IMR-90 (cell line): ENCODE measurements at regions not wholly inside any gene's neighbourhood (a gene's known extent, or its start where the extent isn't known, plus 50 kb on each side); places are given as distances from the start of the nearest gene placed in this dataset.

Source experiments
- BHLHE40 ChIP-seq: fragments of 150-350 bp; IDR thresholded peaks from 2 replicates; pipeline ENCODE4 v1.6.1; 2016; ENCODE audit warnings: mild to moderate bottlenecking, low read depth, low read length
- CEBPB ChIP-seq: IDR thresholded peaks from 2 replicates; pipeline ENCODE4 v1.6.1; 2012; ENCODE audit warnings: low read depth, low read length, improper control_type of control experiment
- CHD1 ChIP-seq: IDR thresholded peaks from 2 replicates; pipeline ENCODE4 v1.6.1; 2012; ENCODE audit warnings: low read depth, low read length, improper control_type of control experiment
- CTCF ChIP-seq: conservative IDR thresholded peaks from 2 replicates; pipeline ENCODE4 v1.5.1; 2012; ENCODE audit warnings: mild to moderate bottlenecking, low read depth, low read length, improper control_type of control experiment
- ELK1 ChIP-seq: fragments of 150-350 bp; IDR thresholded peaks from 2 replicates; pipeline ENCODE4 v1.6.1; 2016; ENCODE audit warnings: low read depth, mild to moderate bottlenecking, low read length, moderate library complexity, borderline replicate concordance
- MAFK ChIP-seq: IDR thresholded peaks from 2 replicates; pipeline ENCODE4 v1.6.1; 2012; ENCODE audit warnings: low read depth, low read length, improper control_type of control experiment
- MAZ ChIP-seq: IDR thresholded peaks from 2 replicates; pipeline ENCODE4 v1.6.1; 2012; ENCODE audit warnings: low read depth, mild to moderate bottlenecking, low read length, improper control_type of control experiment, moderate library complexity, borderline replicate concordance
- MXI1 ChIP-seq: IDR thresholded peaks from 2 replicates; pipeline ENCODE4 v1.6.1; 2012; ENCODE audit warnings: low read depth, mild to moderate bottlenecking, low read length, moderate library complexity, borderline replicate concordance
- NFE2L2 ChIP-seq: fragments of 150-350 bp; IDR thresholded peaks from 2 replicates; pipeline ENCODE4 v1.6.1; 2016; ENCODE audit warnings: low read depth, mild to moderate bottlenecking, low read length
- POLR2A ChIP-seq: IDR thresholded peaks from 2 replicates; pipeline ENCODE4 v1.6.1; 2012; ENCODE audit warnings: mild to moderate bottlenecking, low read depth, low read length
- RAD21 ChIP-seq: IDR thresholded peaks from 2 replicates; pipeline ENCODE4 v1.6.1; 2012; ENCODE audit warnings: low read length, improper control_type of control experiment
- RCOR1 ChIP-seq: IDR thresholded peaks from 2 replicates; pipeline ENCODE4 v1.6.1; 2012; ENCODE audit warnings: mild to moderate bottlenecking, low read length, improper control_type of control experiment; ENCODE audit not compliant: insufficient replicate concordance
- SMC3 ChIP-seq: fragments of 150-350 bp; IDR thresholded peaks from 2 replicates; pipeline ENCODE4 v1.6.1; 2016; ENCODE audit warnings: low read depth, mild to moderate bottlenecking, antibody characterized with exemption, low read length, moderate library complexity
- USF2 ChIP-seq: fragments of 150-350 bp; IDR thresholded peaks from 2 replicates; pipeline ENCODE4 v1.6.1; 2017; ENCODE audit warnings: mild to moderate bottlenecking, antibody characterized with exemption, low read length, low read depth

GRCh38 chr21:17436626-17437111 is 76.2 kb upstream of the CXADR start:
- TF ChIP-seq MAFK (no peak), POLR2A (no peak), NFE2L2 (no peak), CTCF (no peak), SMC3 (no peak), ELK1 (no peak), USF2 (no peak), RCOR1 (no peak), CHD1 (no peak), BHLHE40 (no peak), CEBPB (no peak), MXI1 (no peak), RAD21 (no peak), MAZ (no peak)
